G401 (cell line): ENCODE measurements at regions not wholly inside any gene's neighbourhood (a gene's known extent, or its start where the extent isn't known, plus 50 kb on each side); places are given as distances from the start of the nearest gene placed in this dataset.

Experiments used
- DNase-seq: peaks from one replicate; pipeline ENCODE4 v3.0.0-alpha.2; 2015; ENCODE audit warnings: low spot score
- in situ Hi-C: cut with HindIII; loops from 2 replicates; pipeline ENCODE4 v1.10.0; 2016; ENCODE audit warnings: low sequenced_read_pairs, mixed read lengths

GRCh38 chr14:100381395-100382105, 58.4 kb downstream of the SLC25A47 start:
- DNase-seq = no peak
- in situ Hi-C loops = no loop called here

GRCh38 chr14:100382106-100382455, 58.9 kb downstream of the SLC25A47 start:
- DNase-seq = no peak
- in situ Hi-C loops = no loop called here

GRCh38 chr14:100383727-100384158, 60.6 kb downstream of the SLC25A47 start:
- DNase-seq = peak; percentile 83
- in situ Hi-C loops = no loop called here

- peak; percentile 89 for DNase-seq
- in situ Hi-C loops = no loop called here
These were observed 61.1 kb downstream of the SLC25A47 start for GRCh38 chr14:100384277-100384676.

- in situ Hi-C loops = no loop called here
- DNase-seq = peak; percentile 91
These were observed 62.0 kb downstream of the SLC25A47 start for GRCh38 chr14:100384819-100385813.

GRCh38 chr14:100386121-100386520, 63.0 kb downstream of the SLC25A47 start:
- no peak for DNase-seq
- in situ Hi-C loops = no loop called here

GRCh38 chr14:100386846-100387245, 63.7 kb downstream of the SLC25A47 start:
- no peak for DNase-seq
- in situ Hi-C loops = no loop called here

GRCh38 chr14:100387450-100387849, 64.3 kb downstream of the SLC25A47 start:
- in situ Hi-C loops = no loop called here
- no peak for DNase-seq

GRCh38 chr14:100388103-100389054, 65.2 kb downstream of the SLC25A47 start:
- no peak for DNase-seq
- in situ Hi-C loops = no loop called here

- in situ Hi-C loops = no loop called here
- DNase-seq = peak; percentile 91
These were observed 66.5 kb downstream of the SLC25A47 start for GRCh38 chr14:100389497-100390104.

GRCh38 chr14:100391173-100391572, 68.0 kb downstream of the SLC25A47 start:
- no peak for DNase-seq
- in situ Hi-C loops = no loop called here

- in situ Hi-C loops = no loop called here
- DNase-seq = no peak
These were observed 68.6 kb downstream of the SLC25A47 start for GRCh38 chr14:100391724-100392123.

- peak; percentile 47 for DNase-seq
- in situ Hi-C loops = no loop called here
These were observed 69.2 kb downstream of the SLC25A47 start for GRCh38 chr14:100392356-100392755.

GRCh38 chr14:100393362-100393761, 70.2 kb downstream of the SLC25A47 start:
- DNase-seq = peak; percentile 19
- in situ Hi-C loops = no loop called here

- DNase-seq = no peak
- in situ Hi-C loops = no loop called here
These were observed 71.0 kb downstream of the SLC25A47 start for GRCh38 chr14:100393906-100394732.

GRCh38 chr14:100394886-100395672, 71.9 kb downstream of the SLC25A47 start:
- no peak for DNase-seq
- in situ Hi-C loops = no loop called here

- in situ Hi-C loops = no loop called here
- no peak for DNase-seq
These were observed 73.2 kb downstream of the SLC25A47 start for GRCh38 chr14:100396266-100396795.
